Fibroblast of lung (primary cell): ENCODE measurements at regions not wholly inside any gene's neighbourhood (a gene's known extent, or its start where the extent isn't known, plus 50 kb on each side); places are given as distances from the start of the nearest gene placed in this dataset.

Experiments
- DNase-seq, 2 donors: peaks; one replicate each; pipeline versions ENCODE4 v3.0.0 to v3.0.0-alpha.2; 2010; ENCODE audit warnings: low read depth in 2 of 2
- H2AFZ ChIP-seq: 2 replicates; pipeline ENCODE4 v1.5.1; 2012; ENCODE audit warnings: low read length, control low read depth, inconsistent platforms
- H3K27ac ChIP-seq: 2 replicates; pipeline ENCODE4 v1.5.1; 2011; ENCODE audit warnings: low read length, control low read depth; ENCODE audit not compliant: insufficient read depth
- H3K27me3 ChIP-seq: 2 replicates; pipeline ENCODE4 v1.5.1; 2011; ENCODE audit warnings: mild to moderate bottlenecking, low read length; ENCODE audit not compliant: control insufficient read depth, insufficient read depth
- H3K36me3 ChIP-seq: 2 replicates; pipeline ENCODE4 v1.5.1; 2011; ENCODE audit warnings: low read length; ENCODE audit not compliant: control insufficient read depth, insufficient read depth
- H3K4me1 ChIP-seq: 2 replicates; pipeline ENCODE4 v1.5.1; 2011; ENCODE audit warnings: low read length; ENCODE audit not compliant: control insufficient read depth, insufficient read depth; ENCODE audit errors: extremely low read depth
- H3K4me2 ChIP-seq: 2 replicates; pipeline ENCODE4 v1.5.1; 2011; ENCODE audit warnings: low read length, control low read depth; ENCODE audit not compliant: insufficient read depth; ENCODE audit errors: extremely low read depth
- H3K4me3 ChIP-seq, 4 experiments: fragments of 200-600 bp in 1 of 4; sonication (generic) in 1 of 4; replicated peaks in 1 of 4; 2 replicates each; pipeline ENCODE4 v1.5.1; 2011 to 2016; ENCODE audit warnings: low read length in 4 of 4, low read depth in 3 of 4, mild to moderate bottlenecking in 3 of 4, control low read depth in 2 of 4, inconsistent platforms in 1 of 4, mixed read lengths in 1 of 4; ENCODE audit not compliant: insufficient read depth in 1 of 4; ENCODE audit errors: control extremely low read depth in 1 of 4
- H3K79me2 ChIP-seq: 2 replicates; pipeline ENCODE4 v1.5.1; 2012; ENCODE audit warnings: mild to moderate bottlenecking, low read length, inconsistent platforms; ENCODE audit not compliant: control insufficient read depth, insufficient read depth
- H3K9ac ChIP-seq: 2 replicates; pipeline ENCODE4 v1.5.1; 2011; ENCODE audit warnings: mild to moderate bottlenecking, low read length, control low read depth; ENCODE audit not compliant: insufficient read depth
- H3K9me3 ChIP-seq: 2 replicates; pipeline ENCODE4 v1.5.1; 2012; ENCODE audit warnings: low read depth, low read length; ENCODE audit not compliant: control insufficient read depth, insufficient read depth
- H4K20me1 ChIP-seq: 2 replicates; pipeline ENCODE4 v1.5.1; 2011; ENCODE audit warnings: low read length; ENCODE audit not compliant: control insufficient read depth, insufficient read depth; ENCODE audit errors: extremely low read depth
- CTCF ChIP-seq, 2 donors: IDR thresholded peaks in 1 of 2; conservative IDR thresholded peaks in 1 of 2; 1 replicate in 1 of 2; 2 replicates in 1 of 2; pipeline ENCODE4 v1.5.1; 2011 to 2012; ENCODE audit warnings: low read length in 2 of 2, control low read depth in 1 of 2, inconsistent platforms in 1 of 2, low read depth in 1 of 2, mild to moderate bottlenecking in 1 of 2
- EZH2 ChIP-seq: IDR thresholded peaks from 2 replicates; pipeline ENCODE4 v1.5.1; 2012; ENCODE audit warnings: low read length, control low read depth, mild to moderate bottlenecking; ENCODE audit errors: missing control alignments

GRCh38 chr10:100645091-100645490, 100.3 kb upstream of the PAX2 start:
- Histone ChIP-seq H3K79me2 (no peaks in the 10 kb centered on the region), H3K9me3 (no peaks in the 10 kb centered on the region), H3K9ac (no peak overlapping the region), H3K4me1 (no peaks in the 10 kb centered on the region), H4K20me1 (no peaks in the 10 kb centered on the region), H3K36me3 (no peaks in the 10 kb centered on the region), H2AFZ (no peak overlapping the region), H3K4me2 (no peak overlapping the region), H3K27me3 (peaks cover 4% of the 10 kb centered on the region), H3K4me3 (no peak overlapping the region), H3K27ac (no peak overlapping the region)
- no peak for DNase-seq
- no peak for TF ChIP-seq CTCF (conservative IDR thresholded peaks at IDR 0.05 in 1 of 2, IDR thresholded peaks at IDR 0.05 in 1 of 2; ENCODE audit: low read depth in 1 of 2, low read length in 2 of 2)
- TF ChIP-seq EZH2, result no peak

- H3K79me2 ChIP-seq, result no peaks in the 10 kb centered on the region
- peaks cover 4% of the 10 kb centered on the region for H3K27me3 ChIP-seq
- no peak overlapping the region for H3K9ac ChIP-seq
- H3K9me3 ChIP-seq, result no peaks in the 10 kb centered on the region
- no peak overlapping the region for H3K4me3 ChIP-seq
- TF ChIP-seq CTCF (conservative IDR thresholded peaks at IDR 0.05 in 1 of 2, IDR thresholded peaks at IDR 0.05 in 1 of 2; ENCODE audit: low read depth in 1 of 2, low read length in 2 of 2), result no peak
- no peak for TF ChIP-seq EZH2
- H4K20me1 ChIP-seq, result no peaks in the 10 kb centered on the region
- no peak overlapping the region for H2AFZ ChIP-seq
- H3K27ac ChIP-seq, result no peak overlapping the region
- H3K4me2 ChIP-seq, result no peak overlapping the region
- no peaks in the 10 kb centered on the region for H3K36me3 ChIP-seq
- DNase-seq, result no peak
- no peaks in the 10 kb centered on the region for H3K4me1 ChIP-seq
These were observed 99.6 kb upstream of the PAX2 start for GRCh38 chr10:100645613-100646392.

GRCh38 chr10:100647928-100648327, 97.5 kb upstream of the PAX2 start:
- DNase-seq, result no peak
- no peaks in the 10 kb centered on the region for H3K4me1 ChIP-seq
- H3K4me3 ChIP-seq, result no peak overlapping the region
- H4K20me1 ChIP-seq, result no peaks in the 10 kb centered on the region
- H3K27me3 ChIP-seq, result peaks cover 3% of the 10 kb centered on the region
- H3K36me3 ChIP-seq, result no peaks in the 10 kb centered on the region
- H3K4me2 ChIP-seq, result no peak overlapping the region
- H3K9me3 ChIP-seq, result no peaks in the 10 kb centered on the region
- no peak overlapping the region for H3K9ac ChIP-seq
- H3K27ac ChIP-seq, result no peak overlapping the region
- H2AFZ ChIP-seq, result no peak overlapping the region
- no peak for TF ChIP-seq CTCF (conservative IDR thresholded peaks at IDR 0.05 in 1 of 2, IDR thresholded peaks at IDR 0.05 in 1 of 2; ENCODE audit: low read depth in 1 of 2, low read length in 2 of 2)
- TF ChIP-seq EZH2, result no peak
- no peaks in the 10 kb centered on the region for H3K79me2 ChIP-seq
